K562 (cell line): ENCODE measurements at regions not wholly inside any gene's neighbourhood (a gene's known extent, or its start where the extent isn't known, plus 50 kb on each side); places are given as distances from the start of the nearest gene placed in this dataset.

Experiments
- ATAC-seq: fragments of 200-7000 bp; cut with Tn5 transposase; 3 replicates; pipeline ENCODE4 v1.9.1; 2020; ENCODE audit warnings: moderate library complexity
- BruUV-seq: library from RNA; stranded (reverse); fragments of 400-500 nt; replicated peaks from 2 replicates; lab custom pipeline; 2021; lab: Mats Ljungman, UMichigan
- CTCF ChIA-PET: fragments of 300-600 bp; formaldehyde crosslinking; extraction: SDS; loops from one replicate; lab custom pipeline; 2021; ENCODE audit warnings: low intra/inter-chr PET ratio; lab: Yijun Ruan, JAX
- POLR2A ChIA-PET: fragments of 300-600, 350-650 bp; sonication (Branson Sonifier 250); formaldehyde crosslinking; extraction: SDS; loops from one replicate; lab custom pipeline; 2021; ENCODE audit warnings: antibody characterized with exemption, inconsistent platforms; lab: Yijun Ruan, JAX
- DNase-seq, 4 experiments: peaks; one replicate each; pipeline versions ENCODE4 v3.0.0 to v3.0.0-alpha.2; 2011 to 2018; ENCODE audit warnings: low spot score in 3 of 4, mixed read lengths in 3 of 4; ENCODE audit errors: extremely low read depth in 1 of 4
- FAIRE-seq: peaks from 2 replicates; lab custom pipeline; 2011; peaks lifted over from hg19 to GRCh38; lab: Jason Lieb, UNC
- H2AFZ ChIP-seq: 2 replicates; pipeline ENCODE4 v1.6.0; 2011; ENCODE audit warnings: low read depth, low read length, control low read depth, inconsistent platforms
- H3K27ac ChIP-seq: fragments of 200-600 bp; 3 replicates; pipeline ENCODE4 v1.8.0; 2011; ENCODE audit warnings: low read depth, mild to moderate bottlenecking, control low read depth, inconsistent platforms, low read length, moderate library complexity, mixed read lengths; ENCODE audit errors: extremely low read depth
- H3K27me3 ChIP-seq, 2 experiments: fragments of 300-600 bp in 1 of 2; 2 replicates in 1 of 2; 3 replicates in 1 of 2; pipeline versions ENCODE4 v1.6.0 to v1.8.0; 2011; ENCODE audit warnings: inconsistent platforms in 2 of 2, low read length in 2 of 2, mild to moderate bottlenecking in 1 of 2, mixed read lengths in 1 of 2, moderate library complexity in 1 of 2; ENCODE audit not compliant: control insufficient read depth in 2 of 2, insufficient read depth in 2 of 2
- H3K36me3 ChIP-seq: fragments of 300-600 bp; 3 replicates; pipeline ENCODE4 v1.8.0; 2011; ENCODE audit warnings: mild to moderate bottlenecking, low read length, inconsistent platforms; ENCODE audit not compliant: control insufficient read depth, insufficient read depth
- H3K4me1 ChIP-seq, 2 experiments: fragments of 200-600 bp in 1 of 2; replicated peaks in 1 of 2; 2 replicates in 1 of 2; 3 replicates in 1 of 2; pipeline versions ENCODE4 v1.5.1 to v1.8.0; 2011; ENCODE audit warnings: inconsistent platforms in 2 of 2, low read length in 2 of 2, mild to moderate bottlenecking in 1 of 2, mixed read lengths in 1 of 2, moderate library complexity in 1 of 2; ENCODE audit not compliant: control insufficient read depth in 2 of 2, insufficient read depth in 2 of 2
- H3K4me2 ChIP-seq: 2 replicates; pipeline ENCODE4 v1.6.1; 2011; ENCODE audit warnings: low read length, control low read depth, inconsistent platforms, mixed read lengths; ENCODE audit not compliant: insufficient read depth
- H3K4me3 ChIP-seq: fragments of 200-600 bp; sonication (generic), shearing (Covaris generic); 2 replicates; pipeline ENCODE4 v1.5.1; 2016; ENCODE audit warnings: control low read depth, inconsistent platforms
- H3K79me2 ChIP-seq: fragments of 200-600 bp; 3 replicates; pipeline ENCODE4 v1.8.0; 2011; ENCODE audit warnings: low read length, inconsistent platforms; ENCODE audit not compliant: control insufficient read depth, insufficient read depth
- H3K9ac ChIP-seq, 2 experiments: 2 replicates each; pipeline versions ENCODE4 v1.6.0 to v1.6.1; 2011; ENCODE audit warnings: low read depth in 2 of 2, low read length in 2 of 2, control low read depth in 1 of 2, inconsistent platforms in 1 of 2, mild to moderate bottlenecking in 1 of 2, mixed read lengths in 1 of 2; ENCODE audit not compliant: insufficient read depth in 1 of 2
- H3K9me1 ChIP-seq: one replicate; pipeline ENCODE4 v1.6.0; 2011; ENCODE audit warnings: inconsistent platforms, mild to moderate bottlenecking, low read length, moderate library complexity; ENCODE audit not compliant: control insufficient read depth, insufficient read depth
- H3K9me3 ChIP-seq: replicated peaks from 2 replicates; pipeline ENCODE4 v1.5.1; 2011; ENCODE audit warnings: low read depth, low read length, inconsistent platforms; ENCODE audit not compliant: control insufficient read depth, insufficient read depth
- H4K20me1 ChIP-seq: replicated peaks from 2 replicates; pipeline ENCODE4 v1.6.1; 2011; ENCODE audit warnings: low read length, inconsistent platforms, mixed read lengths; ENCODE audit not compliant: control insufficient read depth, insufficient read depth
- ATF7 ChIP-seq: fragments of 450-650 bp; IDR thresholded peaks from 2 replicates; pipeline ENCODE4 v1.7.1; 2014; ENCODE audit warnings: mild to moderate bottlenecking, moderate library complexity
- ESRRA ChIP-seq: fragments of 450-650 bp; IDR thresholded peaks from 2 replicates; pipeline ENCODE4 v1.6.1; 2014; ENCODE audit warnings: low read depth, mild to moderate bottlenecking, moderate library complexity, borderline replicate concordance
- KDM5B ChIP-seq: fragments of 200-600 bp; sonication (generic); IDR thresholded peaks from 2 replicates; pipeline ENCODE4 v1.6.1; 2012; ENCODE audit warnings: low read depth, mild to moderate bottlenecking, moderate library complexity, low read length, control low read depth, inconsistent platforms; ENCODE audit not compliant: insufficient replicate concordance
- MEIS2 ChIP-seq: fragments of 450-650 bp; IDR thresholded peaks from 2 replicates; pipeline ENCODE4 v1.6.1; 2014; ENCODE audit warnings: mild to moderate bottlenecking; ENCODE audit not compliant: partially characterized antibody
- NFE2L1 ChIP-seq: fragments of 450-650 bp; IDR thresholded peaks from 2 replicates; pipeline ENCODE4 v1.6.1; 2016; ENCODE audit warnings: missing genetic modification characterization, low read depth, mild to moderate bottlenecking, missing compliant biosample characterization, moderate library complexity, borderline replicate concordance
- NR3C1 ChIP-seq: sonication (generic); formaldehyde crosslinking; IDR thresholded peaks from 2 replicates; pipeline ENCODE4 v1.8.1; 2022; ENCODE audit warnings: missing genetic modification reagents
- PHB2 ChIP-seq: fragments of 450-650 bp; IDR thresholded peaks from 2 replicates; pipeline ENCODE4 v1.6.1; 2017; ENCODE audit warnings: low read depth
- RAD51 ChIP-seq: fragments of 450-650 bp; IDR thresholded peaks from 2 replicates; pipeline ENCODE4 v1.7.1; 2016; ENCODE audit warnings: low read depth, mild to moderate bottlenecking, borderline replicate concordance
- WGBS: fragments of 100-300 bp; shearing (Covaris generic); methylation state at CpG from one replicate; pipeline ENCODE4 v1.1.6; 2016; ENCODE audit warnings: low coverage, mixed read lengths; ENCODE audit not compliant: insufficient coverage; ENCODE audit errors: missing lambda C conversion rate; 5-methylcytosine and 5-hydroxymethylcytosine counted together
- in situ Hi-C: fragments of 300-500 bp; cut with MboI; formaldehyde crosslinking; loops from 4 replicates; pipeline ENCODE4 v1.15.0; 2018; ENCODE audit warnings: inconsistent platforms, mixed read lengths
- intact Hi-C: fragments of 100-400 bp; cut with micrococcal nuclease; formaldehyde crosslinking; loops from 2 replicates; pipeline ENCODE4 v1.14.2; 2022
- TF ChIP-seq, protein P1 (sequence below): sonication (generic); formaldehyde crosslinking; IDR thresholded peaks from 2 replicates; pipeline ENCODE4 v1.8.0; 2022; ENCODE audit warnings: missing genetic modification reagents, mild to moderate bottlenecking, borderline replicate concordance
- TF ChIP-seq, protein P2 (sequence below): fragments of 450-650 bp; IDR thresholded peaks from 2 replicates; pipeline ENCODE4 v1.6.1; 2017; ENCODE audit warnings: antibody characterized with exemption

DNA sequence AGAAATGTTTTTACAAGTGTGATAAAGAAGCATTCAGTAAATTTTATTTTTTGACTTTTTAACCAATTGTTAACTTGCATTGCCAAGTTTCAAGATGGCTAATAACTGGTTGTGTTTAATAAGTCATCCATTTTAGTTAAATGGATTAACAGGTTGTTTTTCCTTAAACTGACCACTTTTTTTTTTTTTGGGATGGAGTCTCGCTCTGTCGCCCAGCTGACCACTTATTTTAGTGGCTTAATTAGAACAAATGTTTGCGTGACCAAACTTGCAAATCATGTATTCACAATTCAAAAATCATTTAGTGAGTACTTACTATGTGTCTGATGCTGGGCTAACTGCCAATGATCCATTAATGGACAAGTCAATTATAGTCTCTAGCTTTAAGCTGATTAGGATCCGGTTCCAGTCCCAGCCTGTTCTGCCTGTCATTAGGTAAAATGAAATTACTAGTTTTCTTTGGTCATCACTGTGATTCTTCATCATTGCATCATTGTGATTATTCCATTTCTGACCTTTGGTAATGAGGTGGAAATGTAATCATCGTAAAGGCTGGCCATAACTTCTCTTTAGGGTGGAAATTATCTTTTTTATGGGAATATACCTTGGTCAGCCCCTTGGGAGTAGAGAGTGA is 729.2 kb upstream of the MARCKS start (continued):
- TF ChIP-seq, protein P1, sequence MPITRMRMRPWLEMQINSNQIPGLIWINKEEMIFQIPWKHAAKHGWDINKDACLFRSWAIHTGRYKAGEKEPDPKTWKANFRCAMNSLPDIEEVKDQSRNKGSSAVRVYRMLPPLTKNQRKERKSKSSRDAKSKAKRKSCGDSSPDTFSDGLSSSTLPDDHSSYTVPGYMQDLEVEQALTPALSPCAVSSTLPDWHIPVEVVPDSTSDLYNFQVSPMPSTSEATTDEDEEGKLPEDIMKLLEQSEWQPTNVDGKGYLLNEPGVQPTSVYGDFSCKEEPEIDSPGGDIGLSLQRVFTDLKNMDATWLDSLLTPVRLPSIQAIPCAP = no peak
- TF ChIP-seq RAD51 (no peak), ATF7 (no peak), NR3C1 (no peak), KDM5B (no peak), NFE2L1 (tag) (no peak), PHB2 (no peak), ESRRA (no peak)

DNA sequence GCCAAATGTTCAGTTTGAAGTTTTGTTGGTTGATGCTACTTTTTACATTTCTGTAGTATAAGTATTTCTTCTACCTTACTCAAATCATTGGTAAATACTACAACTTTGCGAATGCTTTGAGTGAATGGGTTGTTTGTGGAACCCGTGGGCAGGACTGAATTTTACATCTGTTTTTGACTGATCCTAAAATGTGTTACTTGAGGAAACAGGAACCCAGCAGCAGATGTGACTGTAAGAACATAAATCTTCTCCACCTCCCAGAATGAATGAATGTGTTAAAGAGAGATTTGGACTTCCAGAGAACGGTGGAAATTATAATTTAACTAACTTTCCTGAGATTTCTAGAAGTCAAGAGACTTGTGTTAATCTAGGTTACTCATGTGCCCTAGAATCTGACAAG is 728.5 kb upstream of the MARCKS start:
- in situ Hi-C loops = no loop called here
- no peaks in the 10 kb centered on the region for H4K20me1 ChIP-seq
- H3K4me2 ChIP-seq = no peak overlapping the region
- H3K79me2 ChIP-seq = no peaks in the 10 kb centered on the region
- DNase-seq (no peak), ATAC-seq (no peak), FAIRE-seq (no peak)
- POLR2A ChIA-PET = no interaction called here
- no peaks in the 10 kb centered on the region for H3K9me1 ChIP-seq
- H3K27me3 ChIP-seq = no peaks in the 10 kb centered on the region
- H3K36me3 ChIP-seq = no peaks in the 10 kb centered on the region
- H3K27ac ChIP-seq = no peak overlapping the region
- CTCF ChIA-PET = no interaction called here
- H3K4me1 ChIP-seq = no peaks in the 10 kb centered on the region
- TF ChIP-seq MEIS2 = peak; percentile 3
- TF ChIP-seq, protein P2, sequence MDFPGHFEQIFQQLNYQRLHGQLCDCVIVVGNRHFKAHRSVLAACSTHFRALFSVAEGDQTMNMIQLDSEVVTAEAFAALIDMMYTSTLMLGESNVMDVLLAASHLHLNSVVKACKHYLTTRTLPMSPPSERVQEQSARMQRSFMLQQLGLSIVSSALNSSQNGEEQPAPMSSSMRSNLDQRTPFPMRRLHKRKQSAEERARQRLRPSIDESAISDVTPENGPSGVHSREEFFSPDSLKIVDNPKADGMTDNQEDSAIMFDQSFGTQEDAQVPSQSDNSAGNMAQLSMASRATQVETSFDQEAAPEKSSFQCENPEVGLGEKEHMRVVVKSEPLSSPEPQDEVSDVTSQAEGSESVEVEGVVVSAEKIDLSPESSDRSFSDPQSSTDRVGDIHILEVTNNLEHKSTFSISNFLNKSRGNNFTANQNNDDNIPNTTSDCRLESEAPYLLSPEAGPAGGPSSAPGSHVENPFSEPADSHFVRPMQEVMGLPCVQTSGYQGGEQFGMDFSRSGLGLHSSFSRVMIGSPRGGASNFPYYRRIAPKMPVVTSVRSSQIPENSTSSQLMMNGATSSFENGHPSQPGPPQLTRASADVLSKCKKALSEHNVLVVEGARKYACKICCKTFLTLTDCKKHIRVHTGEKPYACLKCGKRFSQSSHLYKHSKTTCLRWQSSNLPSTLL = no peak
- H3K4me3 ChIP-seq = no peak overlapping the region
- WGBS = 0% methylated on average over 3 of the region's 3 CpGs
- H2AFZ ChIP-seq = no peak overlapping the region
- H3K9ac ChIP-seq = no peak overlapping the region
- H3K9me3 ChIP-seq = no peaks in the 10 kb centered on the region
- no TSS peak for BruUV-seq
- intact Hi-C loops = no loop called here
